HFF-Myc (cell line): ENCODE measurements at regions not wholly inside any gene's neighbourhood (a gene's known extent, or its start where the extent isn't known, plus 50 kb on each side); places are given as distances from the start of the nearest gene placed in this dataset.

Source experiments
- DNase-seq: peaks from one replicate; pipeline ENCODE4 v3.0.0-alpha.2; 2011; ENCODE audit warnings: low read depth; ENCODE audit errors: extremely low read depth
- H3K4me3 ChIP-seq: replicated peaks from 2 replicates; pipeline ENCODE4 v1.5.1; 2011; ENCODE audit warnings: low read depth, mild to moderate bottlenecking, control low read depth, low read length
- CTCF ChIP-seq: IDR thresholded peaks from 2 replicates; pipeline ENCODE4 v1.5.1; 2012; ENCODE audit warnings: mild to moderate bottlenecking, low read depth, low read length, control low read depth; ENCODE audit errors: missing control alignments

- DNase-seq, result no peak
- TF ChIP-seq CTCF, result no peak
- H3K4me3 ChIP-seq, result no peak overlapping the region
These were observed 492.6 kb downstream of the BCOR start for GRCh38 chrX:39605183-39605582.

- H3K4me3 ChIP-seq, result no peak overlapping the region
- DNase-seq, result no peak
- no peak for TF ChIP-seq CTCF
These were observed 491.9 kb downstream of the BCOR start for GRCh38 chrX:39605866-39606265.

- no peak for TF ChIP-seq CTCF
- H3K4me3 ChIP-seq, result no peak overlapping the region
- no peak for DNase-seq
These were observed 487.8 kb downstream of the BCOR start for GRCh38 chrX:39609941-39610340.

- TF ChIP-seq CTCF, result no peak
These were observed 486.3 kb downstream of the BCOR start for GRCh38 chrX:39611468-39611867.

GRCh38 chrX:39613482-39613995, 484.2 kb downstream of the BCOR start:
- H3K4me3 ChIP-seq, result no peak overlapping the region
- no peak for DNase-seq
- TF ChIP-seq CTCF, result no peak

More at GRCh38 chrX:39611468-39611867, 486.3 kb downstream of the BCOR start:
- H3K4me3 ChIP-seq, result no peak overlapping the region
- no peak for DNase-seq

- TF ChIP-seq CTCF, result no peak
- no peak for DNase-seq
- H3K4me3 ChIP-seq, result no peak overlapping the region
These were observed 483.6 kb downstream of the BCOR start for GRCh38 chrX:39613997-39614679.

- no peak for TF ChIP-seq CTCF
- no peak for DNase-seq
- no peak overlapping the region for H3K4me3 ChIP-seq
These were observed 483.1 kb downstream of the BCOR start for GRCh38 chrX:39614680-39614998.
